GM21390 (cell line): ENCODE measurements at regions not wholly inside any gene's neighbourhood (a gene's known extent, or its start where the extent isn't known, plus 50 kb on each side); places are given as distances from the start of the nearest gene placed in this dataset.
"Not testable (repeated sequence)": the region's sequence is repeated elsewhere in the genome, so short reads cannot be mapped to it uniquely, and the experiment has no call there.

ENCODE experiments used
- ATAC-seq: cut with Tn5 transposase; IDR thresholded peaks from one replicate; pipeline ENCODE4 v1.9.1; 2021; ENCODE audit not compliant: unreplicated experiment

GRCh38 chr4:78660559-78660958 is 109.0 kb downstream of the ANXA3 start:
- no peak for ATAC-seq

GRCh38 chr4:78661086-78661690 is 109.6 kb downstream of the ANXA3 start:
- ATAC-seq, result no peak

- peak; percentile 76 for ATAC-seq
Measured at GRCh38 chr4:78661921-78662521, 110.5 kb downstream of the ANXA3 start.

- ATAC-seq, result no peak
Measured at GRCh38 chr4:78662658-78663057, 111.1 kb downstream of the ANXA3 start.

- ATAC-seq, result not testable (repeated sequence)
Measured at GRCh38 chr4:78664296-78664695, 111.9 kb upstream of the BMP2K start.

- ATAC-seq, result no peak
Measured at GRCh38 chr4:78665216-78665770, 110.9 kb upstream of the BMP2K start.

- no peak for ATAC-seq
Measured at GRCh38 chr4:78666830-78667258, 109.3 kb upstream of the BMP2K start.

GRCh38 chr4:78667325-78667724 is 108.8 kb upstream of the BMP2K start:
- ATAC-seq, result peak; percentile 18

GRCh38 chr4:78667764-78668163 is 108.4 kb upstream of the BMP2K start:
- ATAC-seq, result peak; percentile 84

GRCh38 chr4:78669453-78669852 is 106.7 kb upstream of the BMP2K start:
- no peak for ATAC-seq

GRCh38 chr4:78671903-78672815 is 104.0 kb upstream of the BMP2K start:
- ATAC-seq, result no peak

GRCh38 chr4:78673337-78673736 is 102.8 kb upstream of the BMP2K start:
- no peak for ATAC-seq

- no peak for ATAC-seq
Measured at GRCh38 chr4:78675325-78675724, 100.8 kb upstream of the BMP2K start.

- ATAC-seq, result no peak
Measured at GRCh38 chr4:78682070-78682469, 94.1 kb upstream of the BMP2K start.

GRCh38 chr4:78683352-78683751 is 92.8 kb upstream of the BMP2K start:
- ATAC-seq, result no peak

GRCh38 chr4:78684325-78685079 is 91.6 kb upstream of the BMP2K start:
- ATAC-seq, result no peak

- ATAC-seq, result no peak
Measured at GRCh38 chr4:78687818-78688217, 88.3 kb upstream of the BMP2K start.

- ATAC-seq, result no peak
Measured at GRCh38 chr4:78688366-78688765, 87.8 kb upstream of the BMP2K start.

- ATAC-seq, result no peak
Measured at GRCh38 chr4:78689261-78689660, 86.9 kb upstream of the BMP2K start.

GRCh38 chr4:78689700-78690323 is 86.3 kb upstream of the BMP2K start:
- no peak for ATAC-seq
